ENCODE measurements at regions not wholly inside any gene's neighbourhood (a gene's known extent, or its start where the extent isn't known, plus 50 kb on each side); places are given as distances from the start of the nearest gene placed in this dataset.

DNA sequence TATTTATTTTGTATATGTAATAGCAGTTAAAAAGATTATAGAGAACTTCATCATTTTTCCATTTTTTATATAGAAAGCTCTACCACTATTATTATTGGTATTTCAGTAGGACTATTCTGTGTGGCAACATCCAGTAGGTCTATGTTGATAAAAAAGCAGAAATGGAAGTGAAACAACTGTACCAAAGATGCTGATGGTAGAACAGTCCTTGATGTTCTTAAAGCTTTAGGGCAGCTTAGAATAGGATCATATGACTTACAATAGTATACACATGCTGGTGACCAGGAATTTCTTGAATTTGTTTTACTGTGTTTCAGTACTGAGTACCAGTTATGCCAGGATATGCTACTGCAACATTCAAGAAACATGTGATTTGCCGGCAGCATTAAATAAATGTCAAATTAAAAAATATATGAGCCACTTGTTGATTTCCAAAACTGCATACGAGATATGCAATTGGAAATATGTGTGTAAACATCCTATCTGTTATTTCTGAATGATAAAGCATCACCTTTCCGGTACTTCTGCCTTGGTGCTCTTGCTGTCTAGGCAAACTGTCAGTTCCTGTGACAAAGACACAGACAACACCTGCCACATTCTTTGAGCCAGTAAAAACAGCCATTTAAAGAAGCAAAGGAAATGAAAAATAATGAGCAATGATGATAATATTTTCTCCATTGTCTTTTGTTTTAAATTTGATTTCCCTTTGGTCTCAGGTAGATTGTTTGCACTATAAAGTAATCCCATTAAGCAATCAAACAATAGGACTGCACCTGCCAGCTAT, 649.2 kb downstream of the ZPLD1 start:
- DNase-seq (ENCODE audit: low read depth) = no peak
- no peak overlapping the region for H3K4me3 ChIP-seq (ENCODE audit: low read depth, low read length)
- no peak for TF ChIP-seq MYC (IDR thresholded peaks at IDR 0.05; ENCODE audit: low read depth, low read length)
- TF ChIP-seq POLR2A (IDR thresholded peaks at IDR 0.05; ENCODE audit: extremely low read depth, insufficient read length) = no peak
- TF ChIP-seq, protein P1, sequence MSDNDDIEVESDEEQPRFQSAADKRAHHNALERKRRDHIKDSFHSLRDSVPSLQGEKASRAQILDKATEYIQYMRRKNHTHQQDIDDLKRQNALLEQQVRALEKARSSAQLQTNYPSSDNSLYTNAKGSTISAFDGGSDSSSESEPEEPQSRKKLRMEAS (IDR thresholded peaks at IDR 0.05; ENCODE audit: low read depth, low read length) = no peak
- TF ChIP-seq, protein P2, sequence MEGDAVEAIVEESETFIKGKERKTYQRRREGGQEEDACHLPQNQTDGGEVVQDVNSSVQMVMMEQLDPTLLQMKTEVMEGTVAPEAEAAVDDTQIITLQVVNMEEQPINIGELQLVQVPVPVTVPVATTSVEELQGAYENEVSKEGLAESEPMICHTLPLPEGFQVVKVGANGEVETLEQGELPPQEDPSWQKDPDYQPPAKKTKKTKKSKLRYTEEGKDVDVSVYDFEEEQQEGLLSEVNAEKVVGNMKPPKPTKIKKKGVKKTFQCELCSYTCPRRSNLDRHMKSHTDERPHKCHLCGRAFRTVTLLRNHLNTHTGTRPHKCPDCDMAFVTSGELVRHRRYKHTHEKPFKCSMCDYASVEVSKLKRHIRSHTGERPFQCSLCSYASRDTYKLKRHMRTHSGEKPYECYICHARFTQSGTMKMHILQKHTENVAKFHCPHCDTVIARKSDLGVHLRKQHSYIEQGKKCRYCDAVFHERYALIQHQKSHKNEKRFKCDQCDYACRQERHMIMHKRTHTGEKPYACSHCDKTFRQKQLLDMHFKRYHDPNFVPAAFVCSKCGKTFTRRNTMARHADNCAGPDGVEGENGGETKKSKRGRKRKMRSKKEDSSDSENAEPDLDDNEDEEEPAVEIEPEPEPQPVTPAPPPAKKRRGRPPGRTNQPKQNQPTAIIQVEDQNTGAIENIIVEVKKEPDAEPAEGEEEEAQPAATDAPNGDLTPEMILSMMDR (IDR thresholded peaks at IDR 0.05; ENCODE audit: low read depth, low read length) = no peak

DNA sequence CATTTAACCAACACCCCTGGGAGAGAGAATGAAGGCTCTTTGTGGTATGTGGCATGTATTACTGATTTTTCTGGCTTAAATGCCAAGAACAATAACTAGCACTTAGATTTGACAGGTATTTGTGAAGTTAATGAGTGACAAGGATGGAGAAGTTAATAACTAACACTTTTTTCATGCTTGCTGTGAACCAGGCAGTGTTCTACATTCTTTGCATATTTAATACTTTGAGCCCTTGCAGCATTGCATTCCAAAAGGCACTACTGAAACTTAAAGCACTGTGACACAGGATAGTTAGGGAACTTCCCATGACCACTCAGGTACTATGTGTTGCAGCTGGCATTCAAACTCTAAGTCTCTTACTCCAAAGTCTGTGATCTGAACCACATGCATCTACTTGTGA, 650.6 kb downstream of the ZPLD1 start:
- TF ChIP-seq, protein P2 (IDR thresholded peaks at IDR 0.05; ENCODE audit: low read depth, low read length) = no peak
- TF ChIP-seq POLR2A (IDR thresholded peaks at IDR 0.05; ENCODE audit: extremely low read depth, insufficient read length) = no peak
- TF ChIP-seq, protein P1 (IDR thresholded peaks at IDR 0.05; ENCODE audit: low read depth, low read length) = no peak
- TF ChIP-seq MYC (IDR thresholded peaks at IDR 0.05; ENCODE audit: low read depth, low read length) = no peak
- no peak for DNase-seq (ENCODE audit: low read depth)
- H3K4me3 ChIP-seq (ENCODE audit: low read depth, low read length) = no peak overlapping the region

DNA sequence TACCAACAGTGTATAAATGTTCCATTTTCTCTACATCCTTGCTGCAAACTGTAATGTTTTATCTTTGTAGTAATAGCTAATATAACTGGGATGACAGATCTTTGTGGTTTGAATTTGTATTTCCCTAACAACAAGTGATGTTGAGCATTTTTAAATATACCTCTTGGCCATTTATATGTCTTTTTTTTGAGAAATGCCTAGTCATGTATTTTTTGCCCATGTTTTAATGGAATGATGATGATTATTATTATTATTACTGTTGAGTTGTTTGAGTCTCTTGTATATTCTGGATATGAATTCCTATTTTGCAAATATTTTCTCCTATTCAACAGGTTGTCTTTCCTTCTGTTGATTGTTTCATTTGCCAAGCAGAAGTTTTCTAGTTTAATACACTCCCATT, 654.9 kb downstream of the ZPLD1 start:
- no peak for DNase-seq (ENCODE audit: low read depth)
- TF ChIP-seq, protein P2 (IDR thresholded peaks at IDR 0.05; ENCODE audit: low read depth, low read length) = no peak
- TF ChIP-seq POLR2A (IDR thresholded peaks at IDR 0.05; ENCODE audit: extremely low read depth, insufficient read length) = no peak
- TF ChIP-seq, protein P1 (IDR thresholded peaks at IDR 0.05; ENCODE audit: low read depth, low read length) = no peak
- no peak for TF ChIP-seq MYC (IDR thresholded peaks at IDR 0.05; ENCODE audit: low read depth, low read length)
- H3K4me3 ChIP-seq (ENCODE audit: low read depth, low read length) = no peak overlapping the region

DNA sequence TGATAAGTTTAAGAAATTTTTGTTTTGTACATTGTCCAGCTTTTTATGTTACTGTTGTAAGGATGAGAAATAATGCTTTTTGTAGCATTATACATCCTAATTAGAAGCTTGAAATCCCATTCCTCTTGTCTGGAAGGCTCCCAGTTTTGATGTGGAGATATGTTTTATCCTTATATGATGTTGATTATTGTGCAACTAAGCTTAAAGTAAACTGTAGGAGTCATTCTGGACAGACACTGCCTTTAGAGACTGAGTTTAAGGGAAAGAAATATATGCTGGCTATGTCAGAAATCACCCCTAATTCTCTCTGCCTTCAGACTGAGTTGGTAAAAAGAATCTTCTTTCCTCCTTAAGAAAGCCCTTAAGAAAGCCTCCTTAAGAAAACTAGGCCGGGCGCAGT, 670.4 kb downstream of the ZPLD1 start:
- no peak overlapping the region for H3K4me3 ChIP-seq (ENCODE audit: low read depth, low read length)
- DNase-seq (ENCODE audit: low read depth) = no peak
- TF ChIP-seq, protein P1 (IDR thresholded peaks at IDR 0.05; ENCODE audit: low read depth, low read length) = no peak
- TF ChIP-seq POLR2A (IDR thresholded peaks at IDR 0.05; ENCODE audit: extremely low read depth, insufficient read length) = no peak
- TF ChIP-seq, protein P2 (IDR thresholded peaks at IDR 0.05; ENCODE audit: low read depth, low read length) = no peak
- no peak for TF ChIP-seq MYC (IDR thresholded peaks at IDR 0.05; ENCODE audit: low read depth, low read length)

DNA sequence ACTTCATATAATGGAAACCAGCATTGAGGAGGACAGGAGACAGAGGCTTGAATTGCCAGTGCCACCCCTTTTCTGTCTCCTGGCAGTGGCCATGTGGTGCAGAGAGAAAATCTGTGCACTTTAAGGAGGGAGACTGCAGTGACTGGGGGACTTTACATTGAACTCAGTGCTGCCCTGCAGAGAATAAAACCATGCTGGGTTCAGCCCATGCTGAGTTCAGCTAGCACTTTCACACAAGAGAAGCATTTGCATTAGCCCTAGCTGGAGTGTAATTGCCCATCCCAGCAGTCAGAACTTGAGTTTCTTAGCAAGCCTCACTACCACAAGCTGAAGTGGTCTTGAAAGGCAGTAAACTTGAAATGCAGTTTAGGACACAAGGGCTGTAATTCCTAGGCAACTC, 677.5 kb downstream of the ZPLD1 start:
- TF ChIP-seq MYC (IDR thresholded peaks at IDR 0.05; ENCODE audit: low read depth, low read length) = no peak
- TF ChIP-seq POLR2A (IDR thresholded peaks at IDR 0.05; ENCODE audit: extremely low read depth, insufficient read length) = no peak
- TF ChIP-seq, protein P2 (IDR thresholded peaks at IDR 0.05; ENCODE audit: low read depth, low read length) = no peak
- TF ChIP-seq, protein P1 (IDR thresholded peaks at IDR 0.05; ENCODE audit: low read depth, low read length) = no peak
- H3K4me3 ChIP-seq (ENCODE audit: low read depth, low read length) = no peak overlapping the region
- DNase-seq (ENCODE audit: low read depth) = no peak

Measured in NB4 (cell line).